HAP-1 (cell line): ENCODE measurements at regions not wholly inside any gene's neighbourhood (a gene's known extent, or its start where the extent isn't known, plus 50 kb on each side); places are given as distances from the start of the nearest gene placed in this dataset.
A peak's percentile ranks its signal among the peaks of the same experiment; 100 is the strongest.

Experiments used
- DNase-seq, 2 experiments: peaks; one replicate each; pipeline ENCODE4 v3.0.0-alpha.2; 2016 to 2020; ENCODE audit warnings: low spot score in 2 of 2
- H3K27me3 ChIP-seq: fragments of 250-450 bp; sonication (Bioruptor Pico); 2 replicates; pipeline ENCODE4 v1.5.1; 2020; ENCODE audit warnings: low read depth, mild to moderate bottlenecking, moderate library complexity
- H3K36me3 ChIP-seq: fragments of 250-450 bp; sonication (Bioruptor Pico); replicated peaks from 2 replicates; pipeline ENCODE4 v1.5.1; 2020; ENCODE audit warnings: mild to moderate bottlenecking
- H3K4me1 ChIP-seq: fragments of 250-450 bp; sonication (Bioruptor Pico); 2 replicates; pipeline ENCODE4 v1.5.1; 2020; ENCODE audit warnings: mild to moderate bottlenecking
- H3K4me3 ChIP-seq: fragments of 250-450 bp; sonication (Bioruptor Pico); 2 replicates; pipeline ENCODE4 v1.5.1; 2020; ENCODE audit warnings: mild to moderate bottlenecking, moderate library complexity
- H3K9me3 ChIP-seq: fragments of 250-450 bp; sonication (Bioruptor Pico); 2 replicates; pipeline ENCODE4 v1.5.1; 2020; ENCODE audit warnings: mild to moderate bottlenecking, moderate library complexity
- in situ Hi-C: fragments of 300-500 bp; cut with MboI; formaldehyde crosslinking; loops from 3 replicates; pipeline ENCODE4 v1.14.3; 2020; ENCODE audit warnings: low sequenced_read_pairs, inconsistent platforms, mixed read lengths

GRCh38 chr2:16260041-16260830, 319.9 kb downstream of the MYCN start:
- Histone ChIP-seq H3K9me3 (no peaks in the 10 kb centered on the region), H3K36me3 (no peaks in the 10 kb centered on the region), H3K27me3 (no peaks in the 10 kb centered on the region), H3K4me1 (no peaks in the 10 kb centered on the region), H3K4me3 (no peak overlapping the region)
- no peak for DNase-seq
- in situ Hi-C loops: no loop called here

- no peak for DNase-seq
- H3K27me3 ChIP-seq: no peaks in the 10 kb centered on the region
- peaks cover 4% of the 10 kb centered on the region for H3K4me1 ChIP-seq
- H3K9me3 ChIP-seq: no peaks in the 10 kb centered on the region
- in situ Hi-C loops: no loop called here
- no peak overlapping the region for H3K4me3 ChIP-seq
- no peaks in the 10 kb centered on the region for H3K36me3 ChIP-seq
Measured at GRCh38 chr2:16259010-16259409, 318.7 kb downstream of the MYCN start.

GRCh38 chr2:16258350-16258749, 318.0 kb downstream of the MYCN start:
- peaks cover 4% of the 10 kb centered on the region for H3K4me1 ChIP-seq
- H3K27me3 ChIP-seq: no peaks in the 10 kb centered on the region
- no peak overlapping the region for H3K4me3 ChIP-seq
- in situ Hi-C loops: no loop called here
- no peaks in the 10 kb centered on the region for H3K9me3 ChIP-seq
- H3K36me3 ChIP-seq: no peaks in the 10 kb centered on the region
- DNase-seq: no peak

- Histone ChIP-seq H3K4me1 (peaks cover 4% of the 10 kb centered on the region), H3K27me3 (no peaks in the 10 kb centered on the region), H3K4me3 (no peak overlapping the region), H3K9me3 (no peaks in the 10 kb centered on the region), H3K36me3 (no peaks in the 10 kb centered on the region)
- in situ Hi-C loops: no loop called here
- no peak for DNase-seq
Measured at GRCh38 chr2:16257322-16258028, 317.1 kb downstream of the MYCN start.

GRCh38 chr2:16256601-16257321, 316.4 kb downstream of the MYCN start:
- in situ Hi-C loops: no loop called here
- Histone ChIP-seq H3K9me3 (no peaks in the 10 kb centered on the region), H3K4me1 (peaks cover 4% of the 10 kb centered on the region), H3K4me3 (no peak overlapping the region), H3K27me3 (no peaks in the 10 kb centered on the region), H3K36me3 (no peaks in the 10 kb centered on the region)
- DNase-seq: no peak

GRCh38 chr2:16255120-16255519, 314.8 kb downstream of the MYCN start:
- no peak for DNase-seq
- Histone ChIP-seq H3K9me3 (no peaks in the 10 kb centered on the region), H3K4me3 (no peak overlapping the region), H3K4me1 (peaks cover 4% of the 10 kb centered on the region), H3K27me3 (no peaks in the 10 kb centered on the region), H3K36me3 (no peaks in the 10 kb centered on the region)
- in situ Hi-C loops: no loop called here

- H3K27me3 ChIP-seq: no peaks in the 10 kb centered on the region
- peak; percentile 55 to 67 for DNase-seq
- H3K36me3 ChIP-seq: no peaks in the 10 kb centered on the region
- H3K4me3 ChIP-seq: no peak overlapping the region
- in situ Hi-C loops: no loop called here
- H3K4me1 ChIP-seq: peaks cover 4% of the 10 kb centered on the region
- no peaks in the 10 kb centered on the region for H3K9me3 ChIP-seq
Measured at GRCh38 chr2:16254356-16254965, 314.1 kb downstream of the MYCN start.

- no peaks in the 10 kb centered on the region for H3K27me3 ChIP-seq
- H3K4me3 ChIP-seq: no peak overlapping the region
- no peaks in the 10 kb centered on the region for H3K36me3 ChIP-seq
- no peak for DNase-seq
- H3K9me3 ChIP-seq: no peaks in the 10 kb centered on the region
- in situ Hi-C loops: no loop called here
- peaks cover 4% of the 10 kb centered on the region for H3K4me1 ChIP-seq
Measured at GRCh38 chr2:16253291-16253690, 312.9 kb downstream of the MYCN start.

- no peak overlapping the region for H3K4me3 ChIP-seq
- peaks cover 4% of the 10 kb centered on the region for H3K4me1 ChIP-seq
- no peak for DNase-seq
- H3K9me3 ChIP-seq: no peaks in the 10 kb centered on the region
- H3K36me3 ChIP-seq: no peaks in the 10 kb centered on the region
- no peaks in the 10 kb centered on the region for H3K27me3 ChIP-seq
- in situ Hi-C loops: no loop called here
Measured at GRCh38 chr2:16252891-16253290, 312.5 kb downstream of the MYCN start.

- Histone ChIP-seq H3K4me1 (peaks cover 4% of the 10 kb centered on the region), H3K4me3 (no peak overlapping the region), H3K9me3 (no peaks in the 10 kb centered on the region), H3K27me3 (no peaks in the 10 kb centered on the region), H3K36me3 (no peaks in the 10 kb centered on the region)
- in situ Hi-C loops: no loop called here
- no peak for DNase-seq
Measured at GRCh38 chr2:16252251-16252650, 311.9 kb downstream of the MYCN start.

GRCh38 chr2:16251511-16252225, 311.3 kb downstream of the MYCN start:
- no peak for DNase-seq
- Histone ChIP-seq H3K4me3 (no peak overlapping the region), H3K9me3 (no peaks in the 10 kb centered on the region), H3K36me3 (no peaks in the 10 kb centered on the region), H3K4me1 (peaks cover 4% of the 10 kb centered on the region), H3K27me3 (no peaks in the 10 kb centered on the region)
- in situ Hi-C loops: no loop called here

GRCh38 chr2:16250886-16251285, 310.5 kb downstream of the MYCN start:
- DNase-seq: no peak
- Histone ChIP-seq H3K9me3 (no peaks in the 10 kb centered on the region), H3K36me3 (no peaks in the 10 kb centered on the region), H3K4me1 (peaks cover 4% of the 10 kb centered on the region), H3K4me3 (no peak overlapping the region), H3K27me3 (no peaks in the 10 kb centered on the region)
- in situ Hi-C loops: no loop called here

- H3K4me3 ChIP-seq: no peak overlapping the region
- H3K27me3 ChIP-seq: no peaks in the 10 kb centered on the region
- peaks cover 4% of the 10 kb centered on the region for H3K4me1 ChIP-seq
- in situ Hi-C loops: no loop called here
- H3K9me3 ChIP-seq: no peaks in the 10 kb centered on the region
- H3K36me3 ChIP-seq: no peaks in the 10 kb centered on the region
- no peak for DNase-seq
Measured at GRCh38 chr2:16250466-16250865, 310.1 kb downstream of the MYCN start.
